GM19193 (cell line): ENCODE measurements at regions not wholly inside any gene's neighbourhood (a gene's known extent, or its start where the extent isn't known, plus 50 kb on each side); places are given as distances from the start of the nearest gene placed in this dataset.

Experiments used
- POLR2A ChIP-seq: IDR thresholded peaks from 4 replicates; pipeline ENCODE4 v1.6.1; 2011; ENCODE audit not compliant: insufficient read depth, insufficient read length; ENCODE audit errors: extremely low read depth

GRCh38 chr2:30356071-30356470 lies 91.0 kb upstream of the LCLAT1 start:
- TF ChIP-seq POLR2A: no peak

- TF ChIP-seq POLR2A: no peak
These were observed 90.3 kb upstream of the LCLAT1 start for GRCh38 chr2:30356776-30357175.

GRCh38 chr2:30358351-30358750 lies 88.7 kb upstream of the LCLAT1 start:
- TF ChIP-seq POLR2A: no peak

GRCh38 chr2:30358842-30359241 lies 88.2 kb upstream of the LCLAT1 start:
- TF ChIP-seq POLR2A: no peak

GRCh38 chr2:30359644-30360167 lies 87.3 kb upstream of the LCLAT1 start:
- no peak for TF ChIP-seq POLR2A

GRCh38 chr2:30361751-30362394 lies 85.2 kb upstream of the LCLAT1 start:
- no peak for TF ChIP-seq POLR2A

- no peak for TF ChIP-seq POLR2A
These were observed 84.5 kb upstream of the LCLAT1 start for GRCh38 chr2:30362468-30363081.

- no peak for TF ChIP-seq POLR2A
These were observed 83.6 kb upstream of the LCLAT1 start for GRCh38 chr2:30363406-30363805.

- no peak for TF ChIP-seq POLR2A
These were observed 81.8 kb upstream of the LCLAT1 start for GRCh38 chr2:30365201-30365600.

GRCh38 chr2:30366199-30366691 lies 80.8 kb upstream of the LCLAT1 start:
- TF ChIP-seq POLR2A: no peak

GRCh38 chr2:30367232-30368070 lies 79.6 kb upstream of the LCLAT1 start:
- TF ChIP-seq POLR2A: no peak

GRCh38 chr2:30368258-30368657 lies 78.8 kb upstream of the LCLAT1 start:
- no peak for TF ChIP-seq POLR2A

GRCh38 chr2:30371028-30371689 lies 75.9 kb upstream of the LCLAT1 start:
- TF ChIP-seq POLR2A: no peak

- TF ChIP-seq POLR2A: no peak
These were observed 75.2 kb upstream of the LCLAT1 start for GRCh38 chr2:30371772-30372373.

- TF ChIP-seq POLR2A: no peak
These were observed 74.2 kb upstream of the LCLAT1 start for GRCh38 chr2:30372826-30373225.

GRCh38 chr2:30373881-30374302 lies 73.2 kb upstream of the LCLAT1 start:
- no peak for TF ChIP-seq POLR2A
